K562 (cell line): ENCODE measurements at regions not wholly inside any gene's neighbourhood (a gene's known extent, or its start where the extent isn't known, plus 50 kb on each side); places are given as distances from the start of the nearest gene placed in this dataset.

Experiments used
- ATAC-seq: fragments of 200-7000 bp; cut with Tn5 transposase; 3 replicates; pipeline ENCODE4 v1.9.1; 2020; ENCODE audit warnings: moderate library complexity
- BruUV-seq: library from RNA; stranded (reverse); fragments of 400-500 nt; replicated peaks from 2 replicates; lab custom pipeline; 2021; lab: Mats Ljungman, UMichigan
- CTCF ChIA-PET: fragments of 300-600 bp; formaldehyde crosslinking; extraction: SDS; loops from one replicate; lab custom pipeline; 2021; ENCODE audit warnings: low intra/inter-chr PET ratio; lab: Yijun Ruan, JAX
- POLR2A ChIA-PET: fragments of 300-600, 350-650 bp; sonication (Branson Sonifier 250); formaldehyde crosslinking; extraction: SDS; loops from one replicate; lab custom pipeline; 2021; ENCODE audit warnings: antibody characterized with exemption, inconsistent platforms; lab: Yijun Ruan, JAX
- DNase-seq, 4 experiments: peaks; one replicate each; pipeline versions ENCODE4 v3.0.0 to v3.0.0-alpha.2; 2011 to 2018; ENCODE audit warnings: low spot score in 3 of 4, mixed read lengths in 3 of 4; ENCODE audit errors: extremely low read depth in 1 of 4
- FAIRE-seq: peaks from 2 replicates; lab custom pipeline; 2011; peaks lifted over from hg19 to GRCh38; lab: Jason Lieb, UNC
- H2AFZ ChIP-seq: 2 replicates; pipeline ENCODE4 v1.6.0; 2011; ENCODE audit warnings: low read depth, low read length, control low read depth, inconsistent platforms
- H3K27ac ChIP-seq: fragments of 200-600 bp; 3 replicates; pipeline ENCODE4 v1.8.0; 2011; ENCODE audit warnings: low read depth, mild to moderate bottlenecking, control low read depth, inconsistent platforms, low read length, moderate library complexity, mixed read lengths; ENCODE audit errors: extremely low read depth
- H3K27me3 ChIP-seq, 2 experiments: fragments of 300-600 bp in 1 of 2; 2 replicates in 1 of 2; 3 replicates in 1 of 2; pipeline versions ENCODE4 v1.6.0 to v1.8.0; 2011; ENCODE audit warnings: inconsistent platforms in 2 of 2, low read length in 2 of 2, mild to moderate bottlenecking in 1 of 2, mixed read lengths in 1 of 2, moderate library complexity in 1 of 2; ENCODE audit not compliant: control insufficient read depth in 2 of 2, insufficient read depth in 2 of 2
- H3K36me3 ChIP-seq: fragments of 300-600 bp; 3 replicates; pipeline ENCODE4 v1.8.0; 2011; ENCODE audit warnings: mild to moderate bottlenecking, low read length, inconsistent platforms; ENCODE audit not compliant: control insufficient read depth, insufficient read depth
- H3K4me1 ChIP-seq, 2 experiments: fragments of 200-600 bp in 1 of 2; replicated peaks in 1 of 2; 2 replicates in 1 of 2; 3 replicates in 1 of 2; pipeline versions ENCODE4 v1.5.1 to v1.8.0; 2011; ENCODE audit warnings: inconsistent platforms in 2 of 2, low read length in 2 of 2, mild to moderate bottlenecking in 1 of 2, mixed read lengths in 1 of 2, moderate library complexity in 1 of 2; ENCODE audit not compliant: control insufficient read depth in 2 of 2, insufficient read depth in 2 of 2
- H3K4me2 ChIP-seq: 2 replicates; pipeline ENCODE4 v1.6.1; 2011; ENCODE audit warnings: low read length, control low read depth, inconsistent platforms, mixed read lengths; ENCODE audit not compliant: insufficient read depth
- H3K4me3 ChIP-seq: fragments of 200-600 bp; sonication (generic), shearing (Covaris generic); 2 replicates; pipeline ENCODE4 v1.5.1; 2016; ENCODE audit warnings: control low read depth, inconsistent platforms
- H3K79me2 ChIP-seq: fragments of 200-600 bp; 3 replicates; pipeline ENCODE4 v1.8.0; 2011; ENCODE audit warnings: low read length, inconsistent platforms; ENCODE audit not compliant: control insufficient read depth, insufficient read depth
- H3K9ac ChIP-seq, 2 experiments: 2 replicates each; pipeline versions ENCODE4 v1.6.0 to v1.6.1; 2011; ENCODE audit warnings: low read depth in 2 of 2, low read length in 2 of 2, control low read depth in 1 of 2, inconsistent platforms in 1 of 2, mild to moderate bottlenecking in 1 of 2, mixed read lengths in 1 of 2; ENCODE audit not compliant: insufficient read depth in 1 of 2
- H3K9me1 ChIP-seq: one replicate; pipeline ENCODE4 v1.6.0; 2011; ENCODE audit warnings: inconsistent platforms, mild to moderate bottlenecking, low read length, moderate library complexity; ENCODE audit not compliant: control insufficient read depth, insufficient read depth
- H3K9me3 ChIP-seq: replicated peaks from 2 replicates; pipeline ENCODE4 v1.5.1; 2011; ENCODE audit warnings: low read depth, low read length, inconsistent platforms; ENCODE audit not compliant: control insufficient read depth, insufficient read depth
- H4K20me1 ChIP-seq: replicated peaks from 2 replicates; pipeline ENCODE4 v1.6.1; 2011; ENCODE audit warnings: low read length, inconsistent platforms, mixed read lengths; ENCODE audit not compliant: control insufficient read depth, insufficient read depth
- GTF3C2 ChIP-seq: IDR thresholded peaks from 3 replicates; pipeline ENCODE4 v1.6.1; 2011; ENCODE audit warnings: borderline replicate concordance, mild to moderate bottlenecking, moderate library complexity; ENCODE audit not compliant: insufficient read length; ENCODE audit errors: extremely low read depth
- HNRNPL ChIP-seq: fragments of 200-400 bp; formaldehyde crosslinking; IDR thresholded peaks from 2 replicates; pipeline ENCODE4 v1.6.1; 2017; ENCODE audit warnings: low read depth, mild to moderate bottlenecking, low read length
- WGBS: fragments of 100-300 bp; shearing (Covaris generic); methylation state at CpG from one replicate; pipeline ENCODE4 v1.1.6; 2016; ENCODE audit warnings: low coverage, mixed read lengths; ENCODE audit not compliant: insufficient coverage; ENCODE audit errors: missing lambda C conversion rate; 5-methylcytosine and 5-hydroxymethylcytosine counted together
- in situ Hi-C: fragments of 300-500 bp; cut with MboI; formaldehyde crosslinking; loops from 4 replicates; pipeline ENCODE4 v1.15.0; 2018; ENCODE audit warnings: inconsistent platforms, mixed read lengths
- intact Hi-C: fragments of 100-400 bp; cut with micrococcal nuclease; formaldehyde crosslinking; loops from 2 replicates; pipeline ENCODE4 v1.14.2; 2022

GRCh38 chr12:83690465-83690864 is 1003.8 kb downstream of the TMTC2 start:
- H3K79me2 ChIP-seq: no peaks in the 10 kb centered on the region
- no peaks in the 10 kb centered on the region for H3K27me3 ChIP-seq
- H3K36me3 ChIP-seq: no peaks in the 10 kb centered on the region
- in situ Hi-C loops: no loop called here
- ChIA-PET POLR2A (no interaction called here), CTCF (no interaction called here)
- H3K4me1 ChIP-seq: no peaks in the 10 kb centered on the region
- H3K4me3 ChIP-seq: no peak overlapping the region
- no peaks in the 10 kb centered on the region for H3K9me1 ChIP-seq
- H2AFZ ChIP-seq: no peak overlapping the region
- no peaks in the 10 kb centered on the region for H4K20me1 ChIP-seq
- BruUV-seq: no TSS peak
- ATAC-seq (no peak), FAIRE-seq (no peak), DNase-seq (no peak)
- no peak for TF ChIP-seq GTF3C2
- H3K4me2 ChIP-seq: no peak overlapping the region
- intact Hi-C loops: no loop called here
- 0% methylated on average over 1 of the region's 1 CpG for WGBS
- no peak overlapping the region for H3K9ac ChIP-seq
- no peaks in the 10 kb centered on the region for H3K9me3 ChIP-seq
- no peak overlapping the region for H3K27ac ChIP-seq

- Histone ChIP-seq H3K27me3 (no peaks in the 10 kb centered on the region), H3K9ac (no peak overlapping the region), H3K36me3 (no peaks in the 10 kb centered on the region), H2AFZ (no peak overlapping the region), H3K9me3 (no peaks in the 10 kb centered on the region), H3K27ac (no peak overlapping the region), H3K4me1 (no peaks in the 10 kb centered on the region), H3K4me2 (no peak overlapping the region), H3K79me2 (no peaks in the 10 kb centered on the region), H3K9me1 (no peaks in the 10 kb centered on the region), H3K4me3 (no peak overlapping the region), H4K20me1 (no peaks in the 10 kb centered on the region)
- ChIA-PET CTCF (no interaction called here), POLR2A (no interaction called here)
- DNase-seq (no peak), FAIRE-seq (no peak), ATAC-seq (no peak)
- in situ Hi-C loops: no loop called here
- TF ChIP-seq HNRNPL: no peak
- intact Hi-C loops: no loop called here
- no TSS peak for BruUV-seq
- WGBS: 8% methylated on average over 2 of the region's 2 CpGs
These were observed 1002.6 kb downstream of the TMTC2 start for GRCh38 chr12:83689333-83689732.
